Ureter (tissue), 1 donor: ENCODE measurements at regions not wholly inside any gene's neighbourhood (a gene's known extent, or its start where the extent isn't known, plus 50 kb on each side); places are given as distances from the start of the nearest gene placed in this dataset.

ENCODE experiments used
- DNase-seq: peaks from one replicate; pipeline ENCODE4 v3.0.0-alpha.2; 2020; ENCODE audit warnings: low spot score
- donor health status: DM: yes; HTN: yes; CAD: no.

- no peak for DNase-seq
Measured at GRCh38 chr6:147131532-147132128, 72.6 kb upstream of the STXBP5 start.

- no peak for DNase-seq
Measured at GRCh38 chr6:147132889-147133288, 71.3 kb upstream of the STXBP5 start.

- DNase-seq, result no peak
Measured at GRCh38 chr6:147133669-147134068, 70.5 kb upstream of the STXBP5 start.

GRCh38 chr6:147135211-147135681 is 69.0 kb upstream of the STXBP5 start:
- DNase-seq, result no peak

- DNase-seq, result no peak
Measured at GRCh38 chr6:147136057-147136456, 68.2 kb upstream of the STXBP5 start.

- DNase-seq, result no peak
Measured at GRCh38 chr6:147137986-147138385, 66.2 kb upstream of the STXBP5 start.

GRCh38 chr6:147138835-147139234 is 65.4 kb upstream of the STXBP5 start:
- DNase-seq, result no peak

GRCh38 chr6:147141711-147142308 is 62.4 kb upstream of the STXBP5 start:
- no peak for DNase-seq

GRCh38 chr6:147142684-147143245 is 61.5 kb upstream of the STXBP5 start:
- no peak for DNase-seq

GRCh38 chr6:147149092-147149491 is 55.1 kb upstream of the STXBP5 start:
- DNase-seq, result no peak

GRCh38 chr6:147149826-147150225 is 54.4 kb upstream of the STXBP5 start:
- DNase-seq, result no peak

- DNase-seq, result no peak
Measured at GRCh38 chr6:147150293-147150692, 53.9 kb upstream of the STXBP5 start.
